RWPE1 (cell line): ENCODE measurements at regions not wholly inside any gene's neighbourhood (a gene's known extent, or its start where the extent isn't known, plus 50 kb on each side); places are given as distances from the start of the nearest gene placed in this dataset.
A peak's percentile ranks its signal among the peaks of the same experiment; 100 is the strongest.

Source experiments
- CTCF ChIA-PET: fragments of 350-600 bp; sonication (Branson Sonifier 250); formaldehyde crosslinking; extraction: SDS; loops from one replicate; lab custom pipeline; 2021; lab: Yijun Ruan, JAX
- POLR2A ChIA-PET: fragments of 400-600 bp; formaldehyde crosslinking; extraction: SDS; loops from one replicate; lab custom pipeline; 2020; ENCODE audit warnings: antibody characterized with exemption; ENCODE audit not compliant: low non-redundant PET; lab: Yijun Ruan, JAX
- DNase-seq: peaks from one replicate; pipeline ENCODE4 v3.0.0; 2012; ENCODE audit warnings: low spot score
- H3K27ac ChIP-seq: fragments of 450-650 bp; 2 replicates; pipeline ENCODE4 v1.5.1; 2017
- CTCF ChIP-seq: fragments of 450-650 bp; conservative IDR thresholded peaks from 2 replicates; pipeline ENCODE4 v1.5.1; 2017; ENCODE audit warnings: low read depth, mild to moderate bottlenecking

- no peak overlapping the region for H3K27ac ChIP-seq
- TF ChIP-seq CTCF: no peak
- CTCF ChIA-PET: no interaction called here
- no peak for DNase-seq
- POLR2A ChIA-PET: no interaction called here
Observed at GRCh38 chr20:7248281-7249201, 481.1 kb downstream of the BMP2 start.

GRCh38 chr20:7250337-7250736 is 482.9 kb downstream of the BMP2 start:
- CTCF ChIA-PET: interaction anchor here (0.8 kb wide), 1 partner anchor 13 kb away, joined by 3 read pairs; no protein-coding TSS in a partner anchor
- POLR2A ChIA-PET: no interaction called here
- TF ChIP-seq CTCF: no peak
- H3K27ac ChIP-seq: no peak overlapping the region
- no peak for DNase-seq

GRCh38 chr20:7257099-7257498 is 489.6 kb downstream of the BMP2 start:
- H3K27ac ChIP-seq: no peak overlapping the region
- DNase-seq: no peak
- no peak for TF ChIP-seq CTCF
- ChIA-PET CTCF (no interaction called here), POLR2A (no interaction called here)

- no peak for TF ChIP-seq CTCF
- no peak for DNase-seq
- ChIA-PET CTCF (no interaction called here), POLR2A (no interaction called here)
- H3K27ac ChIP-seq: no peak overlapping the region
Observed at GRCh38 chr20:7257692-7258466, 490.4 kb downstream of the BMP2 start.

- ChIA-PET CTCF (interaction anchor here (1.1 kb wide), 1 partner anchor 12 kb away, joined by 3 read pairs; no protein-coding TSS in a partner anchor), POLR2A (no interaction called here)
- no peak for DNase-seq
- no peak for TF ChIP-seq CTCF
- no peak overlapping the region for H3K27ac ChIP-seq
Observed at GRCh38 chr20:7262803-7263202, 495.3 kb downstream of the BMP2 start.

- no peak for TF ChIP-seq CTCF
- DNase-seq: peak; percentile 18
- CTCF ChIA-PET: interaction anchor here (0.7 kb wide), 1 partner anchor 151 kb away, joined by 3 read pairs; no protein-coding TSS in a partner anchor
- H3K27ac ChIP-seq: no peak overlapping the region
- POLR2A ChIA-PET: no interaction called here
Observed at GRCh38 chr20:7264137-7264536, 496.7 kb downstream of the BMP2 start.
